MM.1S (cell line): ENCODE measurements at regions not wholly inside any gene's neighbourhood (a gene's known extent, or its start where the extent isn't known, plus 50 kb on each side); places are given as distances from the start of the nearest gene placed in this dataset.

Experiments
- CTCF ChIP-seq: fragments of 300-600 bp; sonication (generic); IDR thresholded peaks from 2 replicates; pipeline ENCODE4 v1.5.1; 2016; ENCODE audit warnings: antibody characterized with exemption, low read length, mixed read lengths
- EZH2phosphoT487 ChIP-seq: fragments of 300-600 bp; sonication (generic); IDR thresholded peaks from 2 replicates; pipeline ENCODE4 v1.6.1; 2018; ENCODE audit warnings: antibody characterized with exemption, low read length

- no peak for TF ChIP-seq CTCF
- no peak for TF ChIP-seq EZH2phosphoT487
Measured at GRCh38 chr9:103997856-103998370, 96.2 kb upstream of the SMC2 start.
